ENCODE measurements at regions not wholly inside any gene's neighbourhood (a gene's known extent, or its start where the extent isn't known, plus 50 kb on each side); places are given as distances from the start of the nearest gene placed in this dataset.

GRCh38 chr12:13794706-13795105, 186.7 kb downstream of the GRIN2B start:
- CTCF ChIA-PET, result interaction anchor here (0.7 kb wide), 1 partner anchor 125 kb away, joined by 3 read pairs; no protein-coding TSS in a partner anchor
- no peaks in the 10 kb centered on the region for H3K9me3 ChIP-seq (ENCODE audit: control insufficient read depth, insufficient read depth, low read depth, low read length)
- no peak for DNase-seq (ENCODE audit: low read depth, low spot score)
- H3K36me3 ChIP-seq (ENCODE audit: control insufficient read depth, insufficient read depth, low read length), result no peaks in the 10 kb centered on the region
- no peaks in the 10 kb centered on the region for H3K27me3 ChIP-seq (ENCODE audit: control insufficient read depth, insufficient read depth, low read length)
- H3K27ac ChIP-seq (ENCODE audit: low read length), result no peak overlapping the region
- BruUV-seq (replicated peaks), result no TSS peak
- in situ Hi-C loops (cut with HindIII; ENCODE audit: low pct_unique_long_range_greater_than_20kb, low sequenced_read_pairs), result no loop called here
- ATAC-seq, result no peak
- no peak for TF ChIP-seq CTCF (IDR thresholded peaks at IDR 0.05)
- no peak for TF ChIP-seq REST (IDR thresholded peaks at IDR 0.05; ENCODE audit: insufficient read depth in 1 of 2, low read depth in 2 of 2, low read length in 1 of 2)
- no peak for TF ChIP-seq SIN3A (IDR thresholded peaks at IDR 0.05; ENCODE audit: borderline replicate concordance, insufficient read depth, low read depth, low read length)
- no peak for TF ChIP-seq TCF7L2 (IDR thresholded peaks at IDR 0.05; ENCODE audit: low read depth, low read length)
- TF ChIP-seq POLR2AphosphoS5 (IDR thresholded peaks at IDR 0.05; ENCODE audit: low read depth, low read length), result no peak
- no peaks in the 10 kb centered on the region for H3K4me1 ChIP-seq (ENCODE audit: control insufficient read depth, insufficient read depth, low read length)
- H3K4me3 ChIP-seq (ENCODE audit: low read depth in 2 of 2, low read length in 2 of 2), result no peak overlapping the region
- intact Hi-C loops (cut with micrococcal nuclease; ENCODE audit: unreplicated experiment), result no loop called here
- POLR2A ChIA-PET, result no interaction called here

GRCh38 chr12:13790317-13790716, 191.1 kb downstream of the GRIN2B start:
- no TSS peak for BruUV-seq (replicated peaks)
- in situ Hi-C loops (cut with HindIII; ENCODE audit: low pct_unique_long_range_greater_than_20kb, low sequenced_read_pairs) (no loop called here), intact Hi-C loops (cut with micrococcal nuclease; ENCODE audit: unreplicated experiment) (no loop called here)
- POLR2A ChIA-PET, result no interaction called here
- H3K4me1 ChIP-seq (ENCODE audit: control insufficient read depth, insufficient read depth, low read length), result no peaks in the 10 kb centered on the region
- CTCF ChIA-PET, result no interaction called here
- H3K27me3 ChIP-seq (ENCODE audit: control insufficient read depth, insufficient read depth, low read length), result no peaks in the 10 kb centered on the region
- H3K9me3 ChIP-seq (ENCODE audit: control insufficient read depth, insufficient read depth, low read depth, low read length), result no peaks in the 10 kb centered on the region
- DNase-seq (ENCODE audit: low read depth, low spot score) (no peak), ATAC-seq (no peak)
- H3K4me3 ChIP-seq (ENCODE audit: low read depth in 2 of 2, low read length in 2 of 2), result no peak overlapping the region
- TF ChIP-seq CTCF (IDR thresholded peaks at IDR 0.05), result no peak
- no peak for TF ChIP-seq REST (IDR thresholded peaks at IDR 0.05; ENCODE audit: insufficient read depth in 1 of 2, low read depth in 2 of 2, low read length in 1 of 2)
- TF ChIP-seq TCF7L2 (IDR thresholded peaks at IDR 0.05; ENCODE audit: low read depth, low read length), result no peak
- TF ChIP-seq SIN3A (IDR thresholded peaks at IDR 0.05; ENCODE audit: borderline replicate concordance, insufficient read depth, low read depth, low read length), result no peak
- TF ChIP-seq POLR2AphosphoS5 (IDR thresholded peaks at IDR 0.05; ENCODE audit: low read depth, low read length), result no peak
- no peaks in the 10 kb centered on the region for H3K36me3 ChIP-seq (ENCODE audit: control insufficient read depth, insufficient read depth, low read length)
- no peak overlapping the region for H3K27ac ChIP-seq (ENCODE audit: low read length)

Data from Panc1 (cell line).